ENCODE measurements at regions not wholly inside any gene's neighbourhood (a gene's known extent, or its start where the extent isn't known, plus 50 kb on each side); places are given as distances from the start of the nearest gene placed in this dataset.

GRCh38 chr6:85078058-85078457 lies 313.7 kb upstream of the TBX18 start:
- Histone ChIP-seq H3K27me3 (ENCODE audit: control insufficient read depth, insufficient read depth, low read length) (no peaks in the 10 kb centered on the region; the same call in 1 of the 2 replicates), H3K4ac (ENCODE audit: low read depth, low read length) (no peak overlapping the region), H4K5ac (ENCODE audit: low read depth, low read length) (no peak overlapping the region), H3K27ac (ENCODE audit: insufficient read depth, low read length) (no peak overlapping the region), H3K4me1 (ENCODE audit: control insufficient read depth, insufficient read depth, low read length) (peaks cover 2% of the 10 kb centered on the region; the same call in 1 of the 2 replicates), H4K20me1 (ENCODE audit: insufficient read depth, low read length) (no peaks in the 10 kb centered on the region), H3K9me3 (ENCODE audit: control insufficient read depth, insufficient read depth, low read length) (no peaks in the 10 kb centered on the region), H2BK20ac (ENCODE audit: low read depth, low read length) (no peak overlapping the region), H3K4me2 (ENCODE audit: low read depth, low read length) (no peak overlapping the region), H3K18ac (ENCODE audit: low read depth, low read length) (no peak overlapping the region), H3K14ac (replicated peaks; ENCODE audit: low read depth, low read length) (no peak overlapping the region), H3K9me1 (ENCODE audit: insufficient read depth, low read length) (peaks cover 4% of the 10 kb centered on the region; the same call in 1 of the 2 replicates), H2BK5ac (ENCODE audit: low read depth, low read length, poor library complexity, severe bottlenecking) (no peak overlapping the region), H3K56ac (ENCODE audit: extremely low read depth, insufficient read depth, low read length) (no peak overlapping the region), H3K4me3 (ENCODE audit: insufficient read depth, low read depth, low read length) (no peak overlapping the region), H2AK5ac (ENCODE audit: low read depth, low read length) (no peak overlapping the region), H4K8ac (ENCODE audit: low read depth in 2 of 2, low read length in 2 of 2) (no peak overlapping the region), H3K23ac (ENCODE audit: low read depth, low read length) (no peak overlapping the region), H4K91ac (ENCODE audit: insufficient read depth, low read depth, low read length) (no peak overlapping the region), H2AK9ac (replicated peaks; ENCODE audit: low read depth, low read length, poor library complexity) (no peak overlapping the region), H2AFZ (replicated peaks; ENCODE audit: low read length, poor library complexity) (no peak overlapping the region), H3K79me1 (ENCODE audit: low read depth in 1 of 2, low read length in 2 of 2) (no peaks in the 10 kb centered on the region), H3K36me3 (ENCODE audit: control insufficient read depth, insufficient read depth, low read length) (no peaks in the 10 kb centered on the region), H2BK15ac (ENCODE audit: low read depth, low read length) (no peak overlapping the region), H3K9ac (ENCODE audit: low read depth, low read length) (no peak overlapping the region), H2BK120ac (ENCODE audit: low read depth, low read length) (no peak overlapping the region)
- no peak for TF ChIP-seq SMC3 (IDR thresholded peaks at IDR 0.05; ENCODE audit: low read depth, low read length)
- TF ChIP-seq MAZ (IDR thresholded peaks at IDR 0.05; ENCODE audit: borderline replicate concordance, low read depth, low read length), result no peak
- peak; percentile 75 for TF ChIP-seq FOS (IDR thresholded peaks at IDR 0.05; ENCODE audit: low read depth, low read length)
- no peak for TF ChIP-seq CHD1 (IDR thresholded peaks at IDR 0.05; ENCODE audit: low read depth, low read length)
- TF ChIP-seq CTCF (conservative IDR thresholded peaks at IDR 0.05; ENCODE audit: low read depth, low read length), result no peak
- TF ChIP-seq USF2 (IDR thresholded peaks at IDR 0.05; ENCODE audit: low read depth, low read length), result no peak
- TF ChIP-seq RAD21 (IDR thresholded peaks at IDR 0.05; ENCODE audit: low read length), result no peak
- TF ChIP-seq RCOR1 (IDR thresholded peaks at IDR 0.05; ENCODE audit: insufficient replicate concordance, low read length), result no peak
- TF ChIP-seq MAFK (IDR thresholded peaks at IDR 0.05; ENCODE audit: low read depth, low read length), result no peak
- TF ChIP-seq CEBPB (IDR thresholded peaks at IDR 0.05; ENCODE audit: low read depth, low read length), result peak; percentile 32; the same call in 1 of the 2 replicates
- no peak for TF ChIP-seq NFE2L2 (IDR thresholded peaks at IDR 0.05; ENCODE audit: low read depth, low read length)
- no peak for TF ChIP-seq RFX5 (IDR thresholded peaks at IDR 0.05; ENCODE audit: low read depth, low read length)
- peak; percentile 32; the same call in 1 of the 2 replicates for TF ChIP-seq BHLHE40 (IDR thresholded peaks at IDR 0.05; ENCODE audit: low read depth, low read length)
- no peak for TF ChIP-seq ELK1 (IDR thresholded peaks at IDR 0.05; ENCODE audit: borderline replicate concordance, low read depth, low read length)
- no peak for TF ChIP-seq MXI1 (IDR thresholded peaks at IDR 0.05; ENCODE audit: borderline replicate concordance, low read depth, low read length)
- no peak for TF ChIP-seq POLR2A (IDR thresholded peaks at IDR 0.05; ENCODE audit: low read depth, low read length)
- in situ Hi-C loops (cut with MboI; ENCODE audit: low sequenced_read_pairs), result no loop called here
- BruUV-seq (replicated peaks), result no TSS peak
- ChIA-PET CTCF (interaction anchor here (0.6 kb wide), 1 partner anchor 15 kb away, joined by 3 read pairs; no protein-coding TSS in a partner anchor), POLR2A (ENCODE audit: unreplicated experiment) (no interaction called here)
- ATAC-seq (ENCODE audit: low read depth) (peak; percentile 85), DNase-seq (peak; percentile 84)
- no CpG with 5 or more reads among the region's 3 CpGs for WGBS, 2 experiments (ENCODE audit: extremely low coverage in 2 of 2, insufficient read length in 1 of 2)
- intact Hi-C loops (cut with micrococcal nuclease), result no loop called here
- dilution Hi-C loops (cut with HindIII; ENCODE audit: low sequenced_read_pairs, unreplicated experiment), result no loop called here

Measured in IMR-90 (cell line).